ENCODE measurements at regions not wholly inside any gene's neighbourhood (a gene's known extent, or its start where the extent isn't known, plus 50 kb on each side); places are given as distances from the start of the nearest gene placed in this dataset.

GRCh38 chr1:244187310-244187709, 136.2 kb downstream of the ZBTB18 start:
- Histone ChIP-seq H3K4me1 (no peaks in the 10 kb centered on the region), H3K36me3 (no peaks in the 10 kb centered on the region), H3K9me3 (peaks cover 0 to 7% (median 2%) of the 10 kb centered on the region in 4 donors), H3K27ac (replicated peaks in 1 of 4) (no peak overlapping the region), H3K27me3 (no peaks in the 10 kb centered on the region), H3K4me3 (no peak overlapping the region)
- TF ChIP-seq CTCF (IDR thresholded peaks at IDR 0.05) (no peak), EP300 (IDR thresholded peaks at IDR 0.05) (no peak), POLR2A (IDR thresholded peaks at IDR 0.05; ENCODE audit: low read depth) (no peak), POLR2AphosphoS5 (IDR thresholded peaks at IDR 0.05) (no peak)
- 89% methylated on average over 12 of the region's 12 CpGs for WGBS
- no peak for DNase-seq (ENCODE audit: extremely low spot score)
- intact Hi-C loops (cut with DNase I) = no loop called here

GRCh38 chr1:244191581-244191980, 140.5 kb downstream of the ZBTB18 start:
- TF ChIP-seq EP300 (IDR thresholded peaks at IDR 0.05) (no peak), POLR2A (IDR thresholded peaks at IDR 0.05; ENCODE audit: low read depth) (no peak), POLR2AphosphoS5 (IDR thresholded peaks at IDR 0.05) (no peak), CTCF (IDR thresholded peaks at IDR 0.05) (no peak)
- H3K9me3 ChIP-seq = peaks cover 0 to 7% (median 2%) of the 10 kb centered on the region in 4 donors
- H3K4me3 ChIP-seq = no peak overlapping the region
- H3K4me1 ChIP-seq = no peaks in the 10 kb centered on the region
- WGBS = 88% methylated on average over 5 of the region's 5 CpGs
- H3K36me3 ChIP-seq = no peaks in the 10 kb centered on the region
- H3K27ac ChIP-seq (replicated peaks in 1 of 4) = no peak overlapping the region
- no peak for DNase-seq (ENCODE audit: extremely low spot score)
- H3K27me3 ChIP-seq = no peaks in the 10 kb centered on the region
- intact Hi-C loops (cut with DNase I) = no loop called here

GRCh38 chr1:244192325-244192724, 141.2 kb downstream of the ZBTB18 start:
- Histone ChIP-seq H3K9me3 (peaks cover 0 to 7% (median 2%) of the 10 kb centered on the region in 4 donors), H3K4me3 (no peak overlapping the region), H3K27me3 (no peaks in the 10 kb centered on the region), H3K4me1 (no peaks in the 10 kb centered on the region), H3K27ac (replicated peaks in 1 of 4) (no peak overlapping the region), H3K36me3 (no peaks in the 10 kb centered on the region)
- DNase-seq (ENCODE audit: extremely low spot score) = no peak
- TF ChIP-seq CTCF (IDR thresholded peaks at IDR 0.05) = no peak
- no peak for TF ChIP-seq POLR2AphosphoS5 (IDR thresholded peaks at IDR 0.05)
- no peak for TF ChIP-seq POLR2A (IDR thresholded peaks at IDR 0.05; ENCODE audit: low read depth)
- no peak for TF ChIP-seq EP300 (IDR thresholded peaks at IDR 0.05)
- 88% methylated on average over 3 of the region's 3 CpGs for WGBS
- intact Hi-C loops (cut with DNase I) = no loop called here

- 97% methylated on average over 6 of the region's 6 CpGs for WGBS
These were observed 145.6 kb downstream of the ZBTB18 start for GRCh38 chr1:244196571-244197285.

GRCh38 chr1:244197851-244198375, 146.8 kb downstream of the ZBTB18 start:
- Histone ChIP-seq H3K36me3 (no peaks in the 10 kb centered on the region), H3K27me3 (no peaks in the 10 kb centered on the region), H3K4me3 (no peak overlapping the region), H3K27ac (replicated peaks in 1 of 4) (no peak overlapping the region), H3K9me3 (no peaks in the 10 kb centered on the region), H3K4me1 (no peaks in the 10 kb centered on the region)
- intact Hi-C loops (cut with DNase I) = no loop called here
- no peak for DNase-seq (ENCODE audit: extremely low spot score)
- WGBS = 94% methylated on average over 6 of the region's 7 CpGs
- TF ChIP-seq EP300 (IDR thresholded peaks at IDR 0.05) (no peak), CTCF (IDR thresholded peaks at IDR 0.05) (no peak), POLR2A (IDR thresholded peaks at IDR 0.05; ENCODE audit: low read depth) (no peak), POLR2AphosphoS5 (IDR thresholded peaks at IDR 0.05) (no peak)

More at GRCh38 chr1:244196571-244197285, 145.6 kb downstream of the ZBTB18 start:
- no peaks in the 10 kb centered on the region for H3K27me3 ChIP-seq
- no peaks in the 10 kb centered on the region for H3K4me1 ChIP-seq
- no peak overlapping the region for H3K4me3 ChIP-seq
- H3K36me3 ChIP-seq = no peaks in the 10 kb centered on the region
- no peak for TF ChIP-seq EP300 (IDR thresholded peaks at IDR 0.05)
- H3K9me3 ChIP-seq = no peaks in the 10 kb centered on the region
- intact Hi-C loops (cut with DNase I) = no loop called here
- no peak overlapping the region for H3K27ac ChIP-seq (replicated peaks in 1 of 4)
- DNase-seq (ENCODE audit: extremely low spot score) = no peak

Measured in esophagus muscularis mucosa (tissue), 4 donors.